Stimulated activated CD4-positive, alpha-beta T cell treated with anti-CD3 and anti-CD28 coated beads, Interleukin-12 subunit alpha, Interleukin-12 subunit beta, amount 100 ng/mL, for 4 hours (primary cell): ENCODE measurements at regions not wholly inside any gene's neighbourhood (a gene's known extent, or its start where the extent isn't known, plus 50 kb on each side); places are given as distances from the start of the nearest gene placed in this dataset.

Source experiments
- DNase-seq: peaks from one replicate; pipeline ENCODE4 v3.0.0-alpha.2; 2020

GRCh38 chr9:38284588-38285051 is 107.9 kb upstream of the ALDH1B1 start:
- no peak for DNase-seq

- DNase-seq = no peak
These were observed 108.4 kb upstream of the ALDH1B1 start for GRCh38 chr9:38284039-38284575.

- DNase-seq = no peak
These were observed 109.7 kb upstream of the ALDH1B1 start for GRCh38 chr9:38282756-38283155.

GRCh38 chr9:38281917-38282316 is 110.6 kb upstream of the ALDH1B1 start:
- DNase-seq = no peak

- no peak for DNase-seq
These were observed 111.3 kb upstream of the ALDH1B1 start for GRCh38 chr9:38281196-38281595.

GRCh38 chr9:38280251-38280800 is 112.2 kb upstream of the ALDH1B1 start:
- DNase-seq = no peak

- DNase-seq = no peak
These were observed 113.4 kb upstream of the ALDH1B1 start for GRCh38 chr9:38278931-38279679.

- no peak for DNase-seq
These were observed 114.0 kb upstream of the ALDH1B1 start for GRCh38 chr9:38278457-38278856.

GRCh38 chr9:38277601-38278200 is 114.8 kb upstream of the ALDH1B1 start:
- DNase-seq = no peak

- no peak for DNase-seq
These were observed 115.6 kb upstream of the ALDH1B1 start for GRCh38 chr9:38276771-38277439.

- DNase-seq = no peak
These were observed 117.7 kb upstream of the ALDH1B1 start for GRCh38 chr9:38274800-38275199.

GRCh38 chr9:38272710-38273109 is 119.8 kb upstream of the ALDH1B1 start:
- DNase-seq = no peak

- no peak for DNase-seq
These were observed 120.7 kb upstream of the ALDH1B1 start for GRCh38 chr9:38271666-38272241.

- no peak for DNase-seq
These were observed 122.7 kb upstream of the ALDH1B1 start for GRCh38 chr9:38269775-38270174.

- no peak for DNase-seq
These were observed 129.0 kb upstream of the ALDH1B1 start for GRCh38 chr9:38263532-38263931.

GRCh38 chr9:38259519-38260218 is 132.8 kb upstream of the ALDH1B1 start:
- DNase-seq = no peak

- DNase-seq = no peak
These were observed 133.4 kb upstream of the ALDH1B1 start for GRCh38 chr9:38259056-38259455.

GRCh38 chr9:38257626-38258215 is 134.8 kb upstream of the ALDH1B1 start:
- no peak for DNase-seq

GRCh38 chr9:38256461-38256860 is 136.0 kb upstream of the ALDH1B1 start:
- no peak for DNase-seq

GRCh38 chr9:38255599-38255998 is 136.9 kb upstream of the ALDH1B1 start:
- DNase-seq = no peak

- DNase-seq = no peak
These were observed 137.7 kb upstream of the ALDH1B1 start for GRCh38 chr9:38254756-38255155.

GRCh38 chr9:38254151-38254550 is 138.4 kb upstream of the ALDH1B1 start:
- DNase-seq = no peak
